ENCODE measurements at regions not wholly inside any gene's neighbourhood (a gene's known extent, or its start where the extent isn't known, plus 50 kb on each side); places are given as distances from the start of the nearest gene placed in this dataset.

- TF ChIP-seq CTCF (IDR thresholded peaks at IDR 0.05): no peak
- no peak for TF ChIP-seq POLR2A (IDR thresholded peaks at IDR 0.05; ENCODE audit: low read depth)
Observed at GRCh38 chr9:7936996-7937395, 137.4 kb upstream of the DMAC1 start.
